ENCODE measurements at regions not wholly inside any gene's neighbourhood (a gene's known extent, or its start where the extent isn't known, plus 50 kb on each side); places are given as distances from the start of the nearest gene placed in this dataset.
"Not testable (repeated sequence)": the region's sequence is repeated elsewhere in the genome, so short reads cannot be mapped to it uniquely, and the experiment has no call there.

DNA sequence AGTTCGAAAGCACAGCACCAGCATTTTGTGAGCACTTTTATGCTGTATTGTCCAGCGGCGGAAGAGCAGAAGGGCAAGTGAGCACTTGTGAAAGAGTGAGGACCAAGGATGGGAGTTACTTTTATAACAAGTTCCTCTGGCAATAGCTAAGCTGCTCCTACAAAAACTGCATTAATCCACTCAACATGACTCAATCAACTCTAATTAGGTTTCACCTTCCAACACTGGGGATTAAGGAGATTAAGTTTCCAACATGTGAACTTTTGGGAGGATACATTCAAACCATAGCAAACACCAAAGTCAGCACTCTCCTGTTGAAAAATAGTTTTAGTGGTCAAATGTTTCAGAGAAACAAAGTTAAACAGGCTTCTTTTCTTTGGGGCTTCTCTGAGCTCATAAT lies 844.5 kb downstream of the REEP3 start:
- DNase-seq: no peak

DNA sequence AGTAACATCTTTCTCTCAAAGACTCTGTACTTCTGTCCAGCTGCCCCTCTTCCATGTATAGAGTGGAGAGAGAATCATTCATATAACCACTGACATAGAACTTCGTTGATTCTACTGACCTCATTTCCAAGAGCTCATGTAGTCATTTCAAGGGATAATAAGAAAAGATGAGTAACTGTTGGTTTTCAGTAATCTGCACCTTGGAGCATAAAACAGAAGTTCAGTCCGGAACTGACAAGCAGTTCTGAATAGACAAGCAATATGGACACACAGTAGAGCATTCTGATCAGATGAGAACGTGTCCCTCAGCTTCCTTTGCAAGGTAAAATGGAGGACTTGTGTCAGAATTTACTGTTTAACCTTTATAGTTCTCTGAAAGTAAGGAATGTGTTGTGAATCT lies 847.1 kb downstream of the REEP3 start:
- DNase-seq: no peak

DNA sequence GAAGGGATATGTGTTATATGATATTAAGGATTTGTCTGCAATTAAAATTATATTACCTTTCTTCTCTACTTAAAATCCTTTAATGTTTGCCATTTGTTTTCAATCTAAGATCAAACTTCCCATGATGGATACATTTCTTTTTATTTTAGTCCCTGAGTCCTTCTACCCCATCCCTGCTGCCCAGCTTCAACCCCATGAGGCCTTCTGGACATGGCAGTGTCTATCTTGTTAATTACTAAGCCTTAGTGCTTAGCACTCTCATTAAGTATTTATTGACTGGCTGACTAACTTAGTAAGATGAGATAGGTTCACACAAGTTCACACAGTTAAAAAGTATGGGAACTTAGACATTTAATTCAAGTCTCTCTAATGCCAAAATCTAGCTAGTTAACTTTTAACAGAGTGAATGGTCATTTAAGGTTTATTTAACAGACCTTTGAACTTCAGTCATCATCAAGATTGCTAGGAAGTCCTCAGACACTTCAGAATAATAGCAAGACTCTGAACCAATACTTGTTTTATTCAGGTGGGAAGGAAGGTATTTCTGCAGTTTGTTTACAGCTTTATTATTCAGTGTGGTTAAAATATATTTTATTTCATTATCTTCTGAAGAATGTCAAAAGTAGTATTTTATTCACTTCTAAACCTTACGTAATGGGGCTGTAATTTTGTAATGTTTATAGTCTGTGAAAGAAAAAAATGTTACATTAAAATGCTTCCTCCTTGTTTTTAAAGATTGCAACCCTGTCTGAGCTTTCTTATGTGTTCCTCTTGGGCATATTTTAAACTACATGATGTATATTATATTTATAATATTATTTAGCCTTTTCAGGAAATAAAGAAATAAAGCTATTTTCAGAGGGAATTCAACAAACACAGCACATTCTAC lies 848.9 kb downstream of the REEP3 start:
- no peak for DNase-seq

DNA sequence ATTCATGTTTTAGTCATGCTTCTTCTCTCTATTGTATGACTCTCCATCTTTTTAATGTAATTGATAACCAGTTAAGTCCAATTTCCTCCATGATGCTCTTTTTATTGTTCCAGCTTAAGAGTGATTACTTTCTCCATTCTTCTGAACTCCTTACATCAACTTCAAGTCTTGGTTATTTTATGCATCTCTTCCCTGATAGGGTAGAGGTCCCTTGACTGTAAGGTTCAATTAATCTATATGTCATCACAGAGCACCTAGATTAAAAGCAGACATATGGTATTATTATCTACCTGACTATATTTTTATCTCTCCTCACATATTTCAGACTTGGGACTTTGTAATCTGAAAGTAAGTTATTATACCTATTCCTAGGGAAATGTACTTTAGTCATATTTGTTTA lies 853.1 kb downstream of the REEP3 start:
- DNase-seq: no peak

DNA sequence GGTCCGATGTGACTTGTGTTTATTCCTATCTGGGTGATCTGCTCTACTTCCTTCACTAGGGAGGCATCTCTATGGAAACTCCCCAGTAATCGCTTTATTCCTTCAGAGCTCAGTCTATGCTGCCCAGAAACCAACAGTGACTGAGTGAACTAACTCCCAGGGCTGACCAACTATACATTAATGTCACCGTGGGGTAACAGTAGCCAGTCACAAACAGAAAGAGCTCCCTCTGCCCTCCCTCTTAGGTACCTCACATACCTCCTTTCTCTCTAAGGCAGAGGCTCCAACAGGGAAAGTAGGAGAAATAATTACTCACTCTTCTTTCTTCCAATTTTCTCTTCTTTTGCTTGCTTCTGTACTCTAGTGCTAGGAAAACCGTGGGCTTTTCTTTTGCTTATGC lies 855.0 kb downstream of the REEP3 start:
- no peak for DNase-seq

DNA sequence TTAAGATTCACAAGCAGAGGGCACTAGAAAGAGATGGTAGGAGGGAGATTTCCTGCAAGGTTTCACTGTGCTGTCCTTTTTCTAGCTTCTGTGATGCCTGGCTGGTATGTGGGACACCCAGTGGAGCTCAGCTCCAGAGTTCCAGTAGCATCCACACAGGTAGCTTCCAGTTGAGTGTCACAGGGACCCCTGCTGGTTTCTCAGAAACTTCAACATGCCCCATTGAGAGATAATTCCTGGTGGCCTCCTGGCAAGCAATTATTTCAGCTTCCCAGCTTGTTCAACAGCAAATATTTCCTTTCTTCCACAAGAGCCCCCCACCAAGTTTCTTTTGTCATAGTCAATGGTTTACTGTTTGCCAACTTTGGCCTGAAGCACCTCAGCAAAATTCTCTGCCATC lies 858.7 kb downstream of the REEP3 start:
- no peak for DNase-seq

DNA sequence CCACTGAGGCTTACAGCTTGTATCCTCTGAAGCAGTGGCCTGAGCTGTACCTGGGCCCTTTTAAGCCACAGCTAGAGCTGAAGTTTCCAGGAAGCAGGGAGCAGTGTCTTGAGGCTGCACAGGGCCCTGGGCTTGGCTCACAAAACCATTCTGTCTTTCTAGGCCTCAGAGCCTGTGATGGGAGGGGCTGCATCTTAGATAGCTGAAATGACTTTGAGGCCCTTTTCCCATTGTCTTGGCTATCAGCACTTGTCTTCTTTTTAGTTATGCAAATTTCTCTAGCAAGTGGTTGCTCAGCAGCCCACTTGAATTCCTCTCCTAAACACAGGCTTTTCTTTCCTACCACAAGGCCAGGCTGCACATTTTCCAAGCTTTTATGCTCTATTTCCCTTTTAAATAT lies 864.2 kb downstream of the REEP3 start:
- no peak for DNase-seq

DNA sequence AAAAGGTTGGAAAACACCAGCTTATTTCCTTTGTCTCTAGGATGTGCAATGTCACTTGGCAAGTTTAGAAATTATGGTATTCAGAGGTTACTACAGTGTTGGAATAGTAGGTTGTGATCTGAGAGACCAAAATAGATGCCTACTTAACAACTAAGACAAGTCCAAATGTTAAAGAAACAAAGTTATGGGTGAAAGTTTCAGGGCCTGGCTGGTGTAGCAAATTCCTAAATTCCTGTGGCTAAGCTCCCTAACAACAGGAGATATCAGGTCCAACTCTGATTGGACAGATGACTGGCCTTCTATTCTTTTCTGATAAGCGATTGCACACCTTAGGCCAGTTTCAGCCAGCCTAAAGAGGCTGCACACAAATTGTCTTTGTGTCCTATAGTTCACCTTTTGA lies 873.5 kb downstream of the REEP3 start:
- no peak for DNase-seq

DNA sequence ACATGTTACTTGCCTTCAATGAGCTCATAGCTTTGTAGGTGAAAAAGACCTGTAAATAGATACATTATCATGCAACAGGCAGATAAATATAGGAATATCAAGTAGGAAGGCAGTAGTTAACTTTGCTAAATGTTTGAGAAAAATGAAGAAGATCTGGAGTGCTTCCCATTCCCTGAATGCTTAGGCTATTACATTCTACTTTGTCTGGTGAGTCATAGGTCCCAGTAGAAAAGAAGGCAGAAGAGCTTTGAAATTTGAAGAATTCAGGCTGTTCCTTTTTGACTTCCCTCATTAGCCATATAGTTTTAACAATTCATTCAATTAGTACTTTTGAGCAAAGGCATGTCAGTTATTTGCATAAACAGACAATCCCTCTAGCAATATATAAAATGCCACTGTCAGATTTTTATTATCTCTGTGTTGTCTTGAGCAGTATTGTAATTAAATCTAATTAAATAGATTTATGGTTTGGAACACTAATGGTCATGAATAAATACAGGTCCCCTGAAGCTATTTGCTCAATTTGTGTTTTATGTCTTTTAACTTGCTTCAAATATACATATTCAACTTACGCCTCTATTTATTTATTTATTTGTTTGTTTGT lies 875.0 kb downstream of the REEP3 start:
- DNase-seq: no peak

DNA sequence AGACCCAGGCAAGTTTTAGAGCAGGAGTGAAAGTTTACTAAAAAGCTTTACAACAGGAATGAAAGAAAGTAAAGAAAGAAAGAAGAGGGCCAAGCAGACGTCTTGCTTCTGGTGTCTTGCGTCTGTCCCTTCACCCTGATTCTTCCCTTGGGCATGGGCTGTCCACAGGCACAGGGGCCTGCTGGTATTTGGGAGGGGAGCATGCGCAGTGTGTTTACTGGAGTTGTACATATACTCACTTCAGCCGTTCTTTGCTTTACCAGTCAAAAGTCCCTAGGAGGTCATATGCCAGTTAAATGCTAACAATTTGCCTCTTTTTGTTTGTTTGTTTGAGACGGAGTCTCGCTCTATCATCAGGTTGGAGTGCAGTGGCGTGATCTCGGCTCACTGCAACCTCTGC lies 875.9 kb downstream of the REEP3 start:
- DNase-seq: no peak

DNA sequence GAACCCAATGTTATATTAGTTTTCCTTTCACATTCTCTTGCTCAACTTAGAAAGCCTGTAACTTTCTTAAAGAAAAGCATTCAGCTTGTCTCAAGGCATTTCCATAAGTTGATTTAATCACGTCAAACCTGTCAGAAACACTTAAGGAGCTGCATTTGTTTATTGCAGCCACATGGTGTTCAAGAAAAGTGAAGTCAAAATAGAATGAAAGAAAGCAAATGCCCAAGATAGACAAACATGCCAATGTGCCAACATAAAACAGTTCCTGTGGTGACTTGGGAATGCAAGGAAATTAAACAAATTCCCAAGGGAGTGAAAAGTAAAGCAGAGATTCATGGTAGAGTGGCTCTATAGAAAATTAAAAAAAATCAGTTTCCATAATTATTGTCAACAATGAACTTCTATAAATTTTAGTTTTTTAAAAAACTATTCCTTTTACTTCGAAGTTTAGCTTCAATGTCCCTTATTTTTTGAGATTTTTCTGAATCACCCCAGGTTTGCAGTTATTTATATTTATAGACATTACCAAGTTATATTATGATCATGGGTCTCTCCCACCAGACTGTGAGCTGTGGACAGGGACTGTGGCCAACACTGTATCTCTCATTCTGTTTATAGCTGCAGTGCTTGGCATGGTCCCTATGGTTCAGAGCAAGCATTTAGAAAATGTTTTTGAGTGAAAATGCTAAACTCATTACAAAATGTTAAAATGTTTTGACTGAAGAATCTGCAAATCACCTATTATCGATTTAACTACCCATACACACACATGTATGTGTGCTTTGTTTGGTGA lies 887.4 kb downstream of the REEP3 start:
- DNase-seq: no peak

DNA sequence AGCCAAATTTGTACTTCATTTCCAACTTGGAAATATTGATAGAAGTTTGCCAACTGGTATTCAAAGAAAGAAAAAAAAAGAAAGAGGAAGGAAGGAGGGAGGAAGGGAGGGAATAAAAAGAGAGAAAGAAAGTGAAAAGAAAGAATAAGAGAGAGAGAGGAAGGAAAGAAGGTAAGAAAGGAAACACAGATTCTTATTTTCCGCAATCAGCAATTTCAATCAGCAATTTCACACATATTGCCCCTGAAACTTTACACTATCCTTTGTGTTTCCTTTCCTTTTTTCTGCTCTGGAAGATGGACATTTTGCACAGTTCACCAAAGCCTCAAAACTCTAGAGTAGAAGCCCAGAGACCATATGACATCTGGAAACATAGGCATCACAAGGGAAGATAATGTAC lies 888.1 kb downstream of the REEP3 start:
- no peak for DNase-seq

DNA sequence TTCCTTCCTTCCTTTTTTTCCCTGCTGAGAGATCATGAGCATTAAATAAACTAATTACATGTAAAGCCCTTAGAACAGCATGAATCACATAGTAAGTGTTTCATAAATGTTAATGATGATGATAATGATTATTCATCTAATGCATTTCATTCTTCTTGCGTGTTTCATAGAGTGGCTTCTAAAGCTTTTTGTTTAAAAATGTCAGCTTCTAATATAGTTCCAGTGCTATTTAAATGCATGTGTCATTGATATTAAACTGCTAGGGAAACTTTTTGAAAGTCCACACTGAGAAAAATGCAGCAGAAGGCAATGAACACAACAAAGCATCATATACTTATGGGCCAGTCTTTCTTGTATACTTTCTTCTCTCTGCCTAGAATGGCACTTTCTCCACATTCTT lies 894.8 kb downstream of the REEP3 start:
- no peak for DNase-seq

DNA sequence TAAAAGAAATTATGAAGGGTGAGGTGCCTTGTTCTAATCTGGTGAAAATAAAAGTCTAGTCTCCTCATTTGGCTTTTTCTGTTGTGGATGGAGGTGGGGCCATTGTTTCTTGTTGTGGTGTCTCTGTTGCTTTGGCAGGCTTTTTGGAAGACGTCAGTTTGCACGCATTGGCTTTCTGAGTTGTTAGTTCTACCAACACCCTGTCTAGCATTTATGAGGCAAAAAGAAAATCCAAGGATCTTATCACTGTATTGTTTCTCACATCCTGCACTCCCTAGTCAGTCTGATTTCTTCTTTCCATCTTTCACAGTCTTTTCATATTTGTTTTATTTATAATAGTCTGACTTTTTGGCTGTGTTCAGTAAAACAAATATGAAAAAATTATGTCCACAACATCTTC lies 898.3 kb downstream of the REEP3 start:
- no peak for DNase-seq

DNA sequence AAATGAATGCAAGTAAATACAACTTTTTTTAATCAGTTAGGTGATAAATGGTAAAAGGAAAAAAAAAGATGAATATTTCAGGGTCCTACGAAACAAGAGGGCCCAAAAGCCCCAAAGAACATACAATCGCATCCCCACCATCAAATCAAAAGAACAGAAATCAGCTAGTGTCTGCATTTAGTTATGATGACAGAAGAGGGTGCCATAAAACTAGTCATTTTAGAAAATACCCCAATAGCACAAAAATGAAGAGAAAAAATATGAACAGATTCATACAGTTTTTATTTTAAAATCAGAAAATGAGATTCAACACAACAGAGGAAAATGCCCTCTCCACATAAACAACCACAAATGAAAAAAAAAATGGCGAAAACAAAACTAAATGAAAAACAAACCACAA lies 905.5 kb downstream of the REEP3 start:
- DNase-seq: no peak

DNA sequence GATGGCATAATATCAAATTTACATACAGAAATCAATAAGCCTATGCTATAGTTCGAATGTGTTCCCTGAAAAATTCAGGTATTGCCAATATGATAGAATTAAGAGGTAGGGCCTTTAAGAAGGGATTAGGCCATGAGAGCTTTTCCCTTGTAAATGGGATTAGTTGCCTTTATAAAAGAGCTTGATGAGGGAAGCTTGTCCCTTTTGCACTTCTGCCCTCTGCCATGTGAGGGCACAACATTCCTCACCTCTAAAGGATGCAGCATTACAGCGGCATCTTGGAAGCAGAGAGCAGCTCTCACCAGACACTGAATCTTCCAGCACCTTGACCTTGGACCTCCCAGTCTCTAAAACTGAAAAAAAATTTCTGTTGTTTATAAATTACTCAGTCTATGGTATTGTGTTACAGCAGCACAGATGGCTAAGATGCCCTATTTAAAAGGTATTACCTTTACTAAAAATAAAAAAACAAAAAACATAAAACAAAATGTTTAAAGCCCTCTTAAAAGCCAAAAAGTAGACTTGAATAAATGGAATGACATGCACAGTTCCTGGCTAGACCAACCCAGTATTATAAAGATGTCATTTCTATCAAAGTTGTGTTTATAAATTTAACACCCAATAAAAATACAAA lies 909.6 kb downstream of the REEP3 start:
- DNase-seq: no peak

DNA sequence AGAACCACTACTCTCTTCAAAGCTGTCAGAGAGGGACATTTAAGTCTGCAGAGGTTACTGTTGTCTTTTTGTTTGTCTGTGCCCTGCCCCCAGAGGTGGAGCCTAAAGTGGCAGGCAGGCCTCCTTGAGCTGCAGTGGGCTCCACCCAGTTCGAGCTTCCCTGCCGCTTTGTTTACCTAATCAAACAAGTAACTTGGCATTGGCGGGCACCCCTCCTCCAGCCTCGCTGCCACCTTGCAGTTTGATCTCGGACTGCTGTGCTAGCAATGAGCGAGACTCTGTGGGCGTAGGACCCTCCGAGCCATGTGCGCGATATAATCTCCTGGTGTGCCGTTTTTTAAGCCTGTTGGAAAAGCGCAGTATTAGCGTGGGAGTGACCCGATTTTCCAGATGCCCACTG lies 920.7 kb downstream of the REEP3 start:
- DNase-seq: not testable (repeated sequence)

DNA sequence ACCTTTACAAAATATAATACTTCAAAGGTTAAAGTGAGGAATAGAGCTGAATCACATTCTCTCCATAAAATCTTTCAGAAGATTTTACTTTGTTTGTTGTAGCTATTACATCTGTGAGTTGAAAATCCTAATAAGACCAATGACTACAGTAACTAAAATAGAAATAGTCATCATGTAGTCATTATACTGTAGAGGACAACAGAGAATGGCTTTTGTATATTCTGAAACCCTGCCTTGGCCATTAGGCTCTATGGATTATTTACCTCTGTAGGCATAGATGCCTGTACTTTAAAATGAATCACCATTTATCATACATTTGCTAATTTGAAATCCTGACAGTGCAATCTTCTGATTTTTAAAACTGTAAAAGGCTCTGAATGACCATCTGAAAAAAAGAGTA lies 923.0 kb downstream of the REEP3 start:
- no peak for DNase-seq

DNA sequence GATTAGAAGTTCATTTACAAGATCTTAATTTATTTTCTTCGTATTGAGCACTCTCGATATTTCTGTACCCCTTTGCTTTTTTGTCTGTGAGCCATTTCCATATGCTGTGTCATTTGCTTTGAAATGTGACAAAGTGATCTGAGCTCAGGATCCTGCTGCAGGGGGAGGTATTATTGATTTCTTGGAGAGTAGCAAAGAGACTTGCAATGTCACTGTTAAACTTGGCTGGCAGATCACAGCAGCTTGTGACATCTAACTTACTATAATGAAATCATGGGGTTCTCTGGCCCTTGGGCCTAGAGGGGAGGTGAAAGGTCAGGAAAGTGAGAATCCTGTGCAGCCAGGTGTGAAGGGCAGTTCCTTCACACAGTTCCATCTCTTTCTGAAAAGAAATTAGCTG lies 923.4 kb downstream of the REEP3 start:
- no peak for DNase-seq

DNA sequence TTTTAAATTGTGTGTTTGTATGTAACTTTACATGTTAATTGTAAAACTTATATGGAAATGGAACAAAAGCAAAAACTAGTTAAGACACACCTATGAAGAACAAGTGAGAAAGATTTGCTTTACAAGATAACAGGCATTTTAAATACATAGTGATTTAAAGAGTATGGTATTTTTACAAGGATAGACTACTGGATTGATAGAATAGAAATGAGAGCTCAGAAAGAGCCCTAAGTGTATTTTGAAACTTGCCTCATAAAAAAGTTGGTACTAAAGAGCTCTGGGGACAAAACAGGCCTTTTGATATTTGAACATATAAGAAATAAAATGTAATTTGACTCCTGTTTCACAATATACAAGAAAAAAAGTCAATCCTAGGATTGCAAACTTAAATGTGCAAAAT lies 928.4 kb downstream of the REEP3 start:
- no peak for DNase-seq

DNA sequence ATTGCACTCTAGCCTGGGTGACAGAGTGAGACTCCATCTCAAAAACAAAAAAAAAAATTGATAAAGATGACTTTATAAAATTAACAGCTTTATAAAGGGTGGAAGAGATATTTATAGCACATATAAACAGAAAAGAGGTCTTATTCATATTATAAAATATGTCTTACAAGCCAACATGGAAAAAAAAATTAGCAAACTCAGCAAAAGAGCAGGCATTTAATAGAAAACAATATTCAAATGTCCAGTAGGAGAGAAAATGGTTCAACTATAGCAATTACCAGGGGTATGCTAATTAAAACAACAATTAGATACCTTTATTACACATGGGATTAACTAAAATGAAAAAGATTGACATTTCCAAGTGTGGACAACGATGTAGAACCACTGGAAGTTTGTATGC lies 929.1 kb downstream of the REEP3 start:
- DNase-seq: no peak

DNA sequence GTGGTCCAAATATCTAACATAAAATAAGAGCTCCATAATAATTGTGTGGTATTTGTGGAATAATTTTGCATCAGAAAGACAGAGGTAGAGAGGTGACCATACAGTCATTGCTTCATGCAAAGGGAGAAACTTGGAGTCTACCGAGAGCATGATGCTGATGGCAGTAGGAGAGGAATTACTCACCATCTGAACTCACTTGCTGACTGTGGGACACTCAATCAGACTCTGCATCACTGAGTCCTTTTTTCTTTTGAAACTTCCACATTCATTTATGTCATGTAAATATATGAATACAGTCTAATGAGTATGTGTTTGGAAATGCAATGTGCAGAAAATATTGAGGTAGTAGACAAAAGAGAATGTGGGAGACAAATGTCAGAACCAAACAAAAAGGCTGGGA lies 933.8 kb downstream of the REEP3 start:
- DNase-seq: no peak

DNA sequence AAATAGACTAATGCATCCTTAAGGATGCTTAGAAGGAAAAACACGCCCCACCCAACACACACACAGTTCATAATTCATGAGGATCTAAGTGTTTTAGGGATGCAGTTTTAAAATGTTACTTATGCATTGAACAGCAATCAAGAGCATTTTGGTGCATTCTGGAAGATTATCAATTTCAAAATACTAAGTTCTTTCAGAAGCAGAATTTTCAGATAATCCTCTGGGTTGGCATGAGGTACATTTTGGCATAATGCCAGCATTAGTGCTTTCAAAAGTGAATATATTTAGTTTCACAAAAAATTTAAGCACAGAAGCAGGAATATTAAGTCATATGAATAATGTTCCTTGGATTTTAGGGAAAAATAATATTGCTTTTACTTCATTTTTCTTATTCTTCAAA lies 937.1 kb downstream of the REEP3 start:
- DNase-seq: no peak

DNA sequence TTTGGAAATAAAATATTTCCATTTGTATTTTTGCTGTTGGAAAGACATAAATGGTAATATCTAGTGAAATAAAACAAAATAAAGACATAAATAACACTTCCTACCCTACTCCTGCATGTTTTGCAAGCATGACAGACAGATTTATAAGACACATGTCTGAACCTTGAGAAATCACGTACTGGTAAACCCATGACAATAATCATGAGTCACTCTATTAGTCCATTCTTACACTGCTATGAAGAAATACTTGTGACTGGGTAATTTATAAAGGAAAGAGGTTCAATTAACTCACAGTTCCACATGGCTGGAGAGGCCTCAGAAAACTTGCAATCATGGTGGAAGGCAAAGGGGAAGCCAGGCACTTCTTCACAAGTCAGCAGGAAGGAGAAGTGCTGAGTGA lies 942.2 kb downstream of the REEP3 start:
- no peak for DNase-seq

Measured in stimulated activated CD4-positive, alpha-beta T cell treated with anti-CD3 and anti-CD28 coated beads, Interleukin-15, amount 100 ng/mL, for 24 hours (primary cell).